Vagina (tissue), 2 donors: ENCODE measurements at regions not wholly inside any gene's neighbourhood (a gene's known extent, or its start where the extent isn't known, plus 50 kb on each side); places are given as distances from the start of the nearest gene placed in this dataset.

ENCODE experiments used
- CTCF ChIP-seq, 3 experiments: fragments of 450-650 bp in 2 of 3; fragments of 200-600 bp in 1 of 3; sonication (generic) in 1 of 3; IDR thresholded peaks; one replicate each; pipeline ENCODE4 v1.5.1; 2017 to 2019; ENCODE audit warnings: antibody characterized with exemption in 3 of 3, mild to moderate bottlenecking in 2 of 3, moderate library complexity in 2 of 3
- POLR2AphosphoS5 ChIP-seq, 2 donors: sonication (generic); formaldehyde crosslinking; IDR thresholded peaks; one replicate each; pipeline ENCODE4 v1.9.0; 2017; ENCODE audit warnings: antibody characterized with exemption in 2 of 2, mild to moderate bottlenecking in 2 of 2, low read depth in 1 of 2; ENCODE audit not compliant: insufficient read depth in 1 of 2

- TF ChIP-seq CTCF (IDR thresholded peaks at IDR 0.05), result no peak
- no peak for TF ChIP-seq POLR2AphosphoS5 (IDR thresholded peaks at IDR 0.05; ENCODE audit: insufficient read depth in 1 of 2, low read depth in 1 of 2)
These were observed 299.3 kb upstream of the ZFP64 start for GRCh38 chr20:52490711-52491430.
